GM12892 (cell line): ENCODE measurements at regions not wholly inside any gene's neighbourhood (a gene's known extent, or its start where the extent isn't known, plus 50 kb on each side); places are given as distances from the start of the nearest gene placed in this dataset.

Source experiments
- POLR2A ChIP-seq: IDR thresholded peaks from 2 replicates; pipeline ENCODE4 v1.6.1; 2011; ENCODE audit warnings: low read depth, low read length, control low read depth
- POLR2AphosphoS5 ChIP-seq: IDR thresholded peaks from 2 replicates; pipeline ENCODE4 v1.6.1; 2011; ENCODE audit warnings: low read depth, low read length, control low read depth
- TAF1 ChIP-seq: IDR thresholded peaks from 2 replicates; pipeline ENCODE4 v1.6.1; 2011; ENCODE audit warnings: low read depth, mild to moderate bottlenecking, control low read depth, low read length, borderline replicate concordance

DNA sequence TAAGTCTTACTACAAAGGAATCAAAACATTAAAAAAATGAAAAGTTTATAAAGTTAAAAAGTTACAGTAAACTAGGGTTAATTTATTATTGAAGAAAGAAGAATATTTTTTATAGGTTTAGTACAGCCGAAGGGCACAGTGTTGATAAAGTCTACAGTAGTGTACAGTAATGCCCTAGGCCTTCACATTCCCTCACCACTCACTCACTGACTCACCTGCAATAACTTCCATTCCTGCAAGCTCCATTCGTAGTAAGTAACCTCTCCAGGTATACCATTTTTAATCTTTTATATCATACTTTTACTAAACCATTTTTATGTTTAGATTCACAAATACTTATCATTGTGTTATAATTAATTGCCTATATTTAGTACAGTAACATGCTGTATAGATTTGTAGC, 307.5 kb upstream of the FAM241A start:
- TF ChIP-seq POLR2AphosphoS5: no peak
- no peak for TF ChIP-seq POLR2A
- no peak for TF ChIP-seq TAF1
